ENCODE measurements at regions not wholly inside any gene's neighbourhood (a gene's known extent, or its start where the extent isn't known, plus 50 kb on each side); places are given as distances from the start of the nearest gene placed in this dataset.

DNA sequence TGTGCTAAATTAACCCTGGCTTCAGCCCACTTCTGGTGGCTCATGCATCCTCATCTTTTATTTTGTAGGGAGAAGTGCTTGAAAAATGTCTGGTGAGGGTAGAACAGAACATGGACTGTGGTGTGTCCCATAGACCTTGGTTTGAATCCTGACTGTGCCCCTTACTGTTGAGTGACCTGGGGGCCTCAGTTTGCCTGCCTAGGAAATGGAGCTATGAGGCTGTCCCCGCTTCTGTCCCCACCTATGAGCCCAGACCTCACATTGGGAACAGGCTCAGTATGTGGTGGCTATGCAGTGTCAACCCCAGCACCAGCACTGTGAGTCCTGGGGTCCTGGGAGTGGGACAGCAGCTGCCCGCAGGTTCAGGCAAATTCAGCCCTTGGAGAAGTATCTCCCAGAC, 186.3 kb upstream of the GSE1 start:
- no peak for TF ChIP-seq POLR2A (IDR thresholded peaks at IDR 0.05)
- TF ChIP-seq, protein P1, sequence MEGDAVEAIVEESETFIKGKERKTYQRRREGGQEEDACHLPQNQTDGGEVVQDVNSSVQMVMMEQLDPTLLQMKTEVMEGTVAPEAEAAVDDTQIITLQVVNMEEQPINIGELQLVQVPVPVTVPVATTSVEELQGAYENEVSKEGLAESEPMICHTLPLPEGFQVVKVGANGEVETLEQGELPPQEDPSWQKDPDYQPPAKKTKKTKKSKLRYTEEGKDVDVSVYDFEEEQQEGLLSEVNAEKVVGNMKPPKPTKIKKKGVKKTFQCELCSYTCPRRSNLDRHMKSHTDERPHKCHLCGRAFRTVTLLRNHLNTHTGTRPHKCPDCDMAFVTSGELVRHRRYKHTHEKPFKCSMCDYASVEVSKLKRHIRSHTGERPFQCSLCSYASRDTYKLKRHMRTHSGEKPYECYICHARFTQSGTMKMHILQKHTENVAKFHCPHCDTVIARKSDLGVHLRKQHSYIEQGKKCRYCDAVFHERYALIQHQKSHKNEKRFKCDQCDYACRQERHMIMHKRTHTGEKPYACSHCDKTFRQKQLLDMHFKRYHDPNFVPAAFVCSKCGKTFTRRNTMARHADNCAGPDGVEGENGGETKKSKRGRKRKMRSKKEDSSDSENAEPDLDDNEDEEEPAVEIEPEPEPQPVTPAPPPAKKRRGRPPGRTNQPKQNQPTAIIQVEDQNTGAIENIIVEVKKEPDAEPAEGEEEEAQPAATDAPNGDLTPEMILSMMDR (IDR thresholded peaks at IDR 0.05) = no peak

Measured in body of pancreas (tissue), 4 donors.